ENCODE measurements at regions not wholly inside any gene's neighbourhood (a gene's known extent, or its start where the extent isn't known, plus 50 kb on each side); places are given as distances from the start of the nearest gene placed in this dataset.

DNA sequence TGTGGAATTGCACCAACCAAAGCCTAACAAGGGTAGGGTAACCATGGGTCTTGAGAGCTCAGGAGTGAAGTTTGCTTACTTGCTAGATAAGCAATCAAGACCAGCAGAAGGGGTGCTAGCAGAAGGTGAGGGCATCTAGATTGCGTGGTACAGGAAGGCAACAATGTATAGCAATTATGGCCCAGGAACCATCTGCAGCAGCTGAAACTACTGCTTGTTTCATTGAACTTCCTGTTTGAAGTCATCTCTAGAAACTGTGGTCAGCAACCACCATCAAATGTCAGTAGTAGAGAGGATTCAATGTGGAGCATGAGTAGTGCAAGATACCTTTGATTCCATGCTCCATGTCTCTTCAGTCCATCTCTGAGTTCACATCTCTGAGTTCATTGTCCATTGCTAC is 462.1 kb upstream of the GRAMD2B start:
- TF ChIP-seq, protein P1, sequence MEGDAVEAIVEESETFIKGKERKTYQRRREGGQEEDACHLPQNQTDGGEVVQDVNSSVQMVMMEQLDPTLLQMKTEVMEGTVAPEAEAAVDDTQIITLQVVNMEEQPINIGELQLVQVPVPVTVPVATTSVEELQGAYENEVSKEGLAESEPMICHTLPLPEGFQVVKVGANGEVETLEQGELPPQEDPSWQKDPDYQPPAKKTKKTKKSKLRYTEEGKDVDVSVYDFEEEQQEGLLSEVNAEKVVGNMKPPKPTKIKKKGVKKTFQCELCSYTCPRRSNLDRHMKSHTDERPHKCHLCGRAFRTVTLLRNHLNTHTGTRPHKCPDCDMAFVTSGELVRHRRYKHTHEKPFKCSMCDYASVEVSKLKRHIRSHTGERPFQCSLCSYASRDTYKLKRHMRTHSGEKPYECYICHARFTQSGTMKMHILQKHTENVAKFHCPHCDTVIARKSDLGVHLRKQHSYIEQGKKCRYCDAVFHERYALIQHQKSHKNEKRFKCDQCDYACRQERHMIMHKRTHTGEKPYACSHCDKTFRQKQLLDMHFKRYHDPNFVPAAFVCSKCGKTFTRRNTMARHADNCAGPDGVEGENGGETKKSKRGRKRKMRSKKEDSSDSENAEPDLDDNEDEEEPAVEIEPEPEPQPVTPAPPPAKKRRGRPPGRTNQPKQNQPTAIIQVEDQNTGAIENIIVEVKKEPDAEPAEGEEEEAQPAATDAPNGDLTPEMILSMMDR (IDR thresholded peaks at IDR 0.05; ENCODE audit: unreplicated experiment) = no peak
- Mint-ChIP-seq H3K9me3 (ENCODE audit: low read depth) (no peaks in the 10 kb centered on the region), H3K27me3 (no peaks in the 10 kb centered on the region), H3K4me1 (ENCODE audit: low read depth) (peaks cover 1% of the 10 kb centered on the region), H3K27ac (no peak overlapping the region), H3K36me3 (ENCODE audit: insufficient read depth) (no peaks in the 10 kb centered on the region), H3K4me3 (ENCODE audit: low read depth) (no peak overlapping the region)
- no peak for DNase-seq (ENCODE audit: low spot score, unreplicated experiment)

DNA sequence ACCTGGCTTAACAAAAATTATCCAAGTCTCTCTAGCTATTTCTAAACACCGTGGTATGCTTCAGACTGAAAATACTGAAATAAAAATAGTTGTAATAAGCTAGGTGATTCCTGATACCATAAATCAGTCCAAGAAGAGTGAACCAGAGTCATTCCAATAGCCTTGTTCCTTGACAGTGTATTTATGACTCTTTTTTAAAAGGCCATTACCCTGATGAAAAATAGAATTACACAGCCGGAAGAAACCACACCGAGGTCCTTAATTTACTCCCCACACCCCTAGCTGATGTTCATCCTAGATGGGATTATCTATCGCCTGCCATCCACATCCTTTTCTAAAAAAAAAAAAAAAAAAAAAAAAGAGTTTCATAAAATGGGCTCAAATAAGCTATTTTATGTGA is 457.6 kb upstream of the GRAMD2B start:
- Mint-ChIP-seq H3K27ac (no peak overlapping the region), H3K4me3 (ENCODE audit: low read depth) (no peak overlapping the region), H3K4me1 (ENCODE audit: low read depth) (peaks cover 1% of the 10 kb centered on the region), H3K9me3 (ENCODE audit: low read depth) (no peaks in the 10 kb centered on the region), H3K27me3 (no peaks in the 10 kb centered on the region), H3K36me3 (ENCODE audit: insufficient read depth) (no peaks in the 10 kb centered on the region)
- TF ChIP-seq, protein P1 (IDR thresholded peaks at IDR 0.05; ENCODE audit: unreplicated experiment) = no peak
- DNase-seq (ENCODE audit: low spot score, unreplicated experiment) = no peak

DNA sequence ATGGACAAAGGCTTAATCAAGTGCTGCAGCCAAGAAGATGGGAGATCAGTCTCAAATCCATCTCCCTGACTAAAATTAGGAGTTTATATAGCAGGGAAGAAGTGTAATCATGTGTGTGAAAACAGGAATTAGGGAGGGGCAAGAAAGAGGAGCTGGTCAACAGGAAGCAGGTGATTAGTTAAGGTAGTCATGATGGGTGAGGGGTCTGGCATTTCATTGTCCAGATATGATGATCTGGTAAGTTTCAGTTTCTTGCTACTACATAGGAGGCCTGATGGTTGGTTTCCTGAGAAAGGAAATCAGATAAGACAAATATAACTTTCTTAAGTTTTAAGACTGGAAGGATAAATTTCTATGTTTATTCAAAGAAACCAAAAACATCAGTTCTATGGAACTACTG is 455.6 kb upstream of the GRAMD2B start:
- DNase-seq (ENCODE audit: low spot score, unreplicated experiment) = no peak
- Mint-ChIP-seq H3K27me3 (no peaks in the 10 kb centered on the region), H3K36me3 (ENCODE audit: insufficient read depth) (no peaks in the 10 kb centered on the region), H3K4me3 (ENCODE audit: low read depth) (no peak overlapping the region), H3K9me3 (ENCODE audit: low read depth) (no peaks in the 10 kb centered on the region), H3K4me1 (ENCODE audit: low read depth) (peaks cover 8% of the 10 kb centered on the region), H3K27ac (no peak overlapping the region)
- TF ChIP-seq, protein P1 (IDR thresholded peaks at IDR 0.05; ENCODE audit: unreplicated experiment) = no peak

DNA sequence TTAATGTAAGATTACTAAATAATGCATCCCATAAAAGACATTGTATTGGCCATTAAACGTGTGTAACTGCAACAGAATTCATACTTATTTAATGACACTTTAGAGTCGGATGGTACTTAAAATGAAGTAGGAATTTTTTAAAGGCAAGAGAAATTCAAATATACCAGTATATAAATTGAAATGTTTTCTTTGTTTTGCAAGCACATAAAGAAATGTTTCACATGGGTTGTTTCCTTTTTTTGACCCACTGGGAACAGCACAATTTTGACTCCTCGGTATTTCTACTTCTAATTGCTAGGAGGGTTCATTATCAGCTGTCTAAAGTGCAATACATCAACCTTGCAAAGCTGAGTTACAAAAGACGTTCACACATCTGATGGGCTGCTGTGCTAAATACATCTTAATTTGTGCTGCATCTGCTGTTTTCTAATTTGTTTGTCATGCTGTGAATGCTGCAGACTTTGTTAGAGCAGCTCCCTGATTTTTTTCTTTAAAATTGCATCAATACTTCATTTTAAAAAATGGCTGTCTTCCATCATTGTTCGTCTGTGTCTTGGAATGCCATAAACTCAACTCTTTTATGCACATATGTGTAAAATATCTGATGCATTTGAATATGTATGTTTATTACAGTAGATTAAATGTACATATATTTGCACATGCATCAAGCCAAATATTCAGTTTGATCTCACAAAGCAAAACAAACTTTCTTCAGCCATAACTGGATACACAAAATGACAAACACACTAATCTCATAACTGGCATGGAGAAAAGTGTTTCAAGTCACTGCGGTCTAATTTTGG is 454.0 kb upstream of the GRAMD2B start:
- no peak for DNase-seq (ENCODE audit: low spot score, unreplicated experiment)
- no peaks in the 10 kb centered on the region for H3K9me3 Mint-ChIP-seq (ENCODE audit: low read depth)
- H3K4me3 Mint-ChIP-seq (ENCODE audit: low read depth) = no peak overlapping the region
- H3K27ac Mint-ChIP-seq = no peak overlapping the region
- no peaks in the 10 kb centered on the region for H3K36me3 Mint-ChIP-seq (ENCODE audit: insufficient read depth)
- H3K27me3 Mint-ChIP-seq = no peaks in the 10 kb centered on the region
- H3K4me1 Mint-ChIP-seq (ENCODE audit: low read depth) = peaks cover 12% of the 10 kb centered on the region
- TF ChIP-seq, protein P1 (IDR thresholded peaks at IDR 0.05; ENCODE audit: unreplicated experiment) = no peak

DNA sequence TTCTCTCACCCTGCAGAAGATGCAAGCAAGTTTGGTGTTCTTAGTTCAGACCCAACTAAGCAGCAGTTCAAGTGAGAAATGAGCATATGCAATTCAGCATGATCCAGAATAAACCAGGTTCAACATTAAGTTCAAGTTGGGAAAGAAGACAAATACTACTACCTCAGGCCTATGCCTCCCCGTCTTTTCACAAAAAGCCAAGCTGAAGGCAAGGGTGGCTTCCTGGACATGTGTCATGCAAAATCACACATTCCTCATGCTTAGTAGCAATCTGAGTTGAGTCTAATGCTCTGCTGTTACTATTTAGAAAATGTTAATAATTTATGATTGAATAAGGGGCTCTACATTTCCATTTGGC is 453.4 kb upstream of the GRAMD2B start:
- Mint-ChIP-seq H3K4me3 (ENCODE audit: low read depth) (no peak overlapping the region), H3K27me3 (no peaks in the 10 kb centered on the region), H3K36me3 (ENCODE audit: insufficient read depth) (no peaks in the 10 kb centered on the region), H3K9me3 (ENCODE audit: low read depth) (no peaks in the 10 kb centered on the region), H3K4me1 (ENCODE audit: low read depth) (peaks cover 16% of the 10 kb centered on the region), H3K27ac (no peak overlapping the region)
- no peak for DNase-seq (ENCODE audit: low spot score, unreplicated experiment)
- TF ChIP-seq, protein P1 (IDR thresholded peaks at IDR 0.05; ENCODE audit: unreplicated experiment) = no peak
